ENCODE measurements at regions not wholly inside any gene's neighbourhood (a gene's known extent, or its start where the extent isn't known, plus 50 kb on each side); places are given as distances from the start of the nearest gene placed in this dataset.
"Not testable (repeated sequence)": the region's sequence is repeated elsewhere in the genome, so short reads cannot be mapped to it uniquely, and the experiment has no call there.

- not testable (repeated sequence) for H3K9me3 ChIP-seq (ENCODE audit: control insufficient read depth, insufficient read depth, low read length); H3K4me1 Mint-ChIP-seq; H3K27me3 ChIP-seq (ENCODE audit: control insufficient read depth, insufficient read depth, low read length); H3K36me3 ChIP-seq (ENCODE audit: control insufficient read depth, insufficient read depth, low read length); ATAC-seq; H3K4me3 ChIP-seq (ENCODE audit: low read length); H3K4me1 ChIP-seq (ENCODE audit: control insufficient read depth, insufficient read depth, low read length); H3K27me3 Mint-ChIP-seq (ENCODE audit: low read depth in 2 of 2); H3K36me3 Mint-ChIP-seq; H3K27ac Mint-ChIP-seq; H3K9me3 Mint-ChIP-seq; H3K27ac ChIP-seq (ENCODE audit: low read length); H3K4me3 Mint-ChIP-seq
- peak; percentile 17 for TF ChIP-seq CTCF (IDR thresholded peaks at IDR 0.05)
- intact Hi-C loops (cut with micrococcal nuclease): loop anchor here (5.0 kb wide), 1 partner anchor 583 kb away; no protein-coding TSS in a partner anchor
- no CpG with 5 or more reads among the region's 3 CpGs for WGBS (ENCODE audit: insufficient coverage)
- peak in 1 of 2 donors; percentile 12 for DNase-seq
Measured at GRCh38 chr18:14395533-14395932, 147.9 kb downstream of the POTEC start.

- H3K9me3 ChIP-seq (ENCODE audit: control insufficient read depth, insufficient read depth, low read length); H3K4me3 ChIP-seq (ENCODE audit: low read length); H3K4me1 ChIP-seq (ENCODE audit: control insufficient read depth, insufficient read depth, low read length); H3K36me3 Mint-ChIP-seq; H3K27me3 Mint-ChIP-seq (ENCODE audit: low read depth in 2 of 2); H3K9me3 Mint-ChIP-seq; H3K4me1 Mint-ChIP-seq; H3K27ac Mint-ChIP-seq; ATAC-seq; H3K27me3 ChIP-seq (ENCODE audit: control insufficient read depth, insufficient read depth, low read length); intact Hi-C loops (cut with micrococcal nuclease); H3K36me3 ChIP-seq (ENCODE audit: control insufficient read depth, insufficient read depth, low read length); H3K27ac ChIP-seq (ENCODE audit: low read length); DNase-seq; H3K4me3 Mint-ChIP-seq: not testable (repeated sequence)
- 98% methylated on average over 45 of the region's 50 CpGs for WGBS (ENCODE audit: insufficient coverage)
Measured at GRCh38 chr18:14393563-14394103, 149.8 kb downstream of the POTEC start.

GRCh38 chr18:14392604-14393003, 150.8 kb downstream of the POTEC start:
- H3K27ac ChIP-seq (ENCODE audit: low read length); H3K9me3 Mint-ChIP-seq; H3K36me3 Mint-ChIP-seq; H3K27ac Mint-ChIP-seq; H3K4me3 ChIP-seq (ENCODE audit: low read length); H3K27me3 Mint-ChIP-seq (ENCODE audit: low read depth in 2 of 2); H3K9me3 ChIP-seq (ENCODE audit: control insufficient read depth, insufficient read depth, low read length); intact Hi-C loops (cut with micrococcal nuclease); H3K27me3 ChIP-seq (ENCODE audit: control insufficient read depth, insufficient read depth, low read length); H3K4me3 Mint-ChIP-seq; H3K36me3 ChIP-seq (ENCODE audit: control insufficient read depth, insufficient read depth, low read length); H3K4me1 ChIP-seq (ENCODE audit: control insufficient read depth, insufficient read depth, low read length); DNase-seq; ATAC-seq; H3K4me1 Mint-ChIP-seq: not testable (repeated sequence)
- 96% methylated on average over 24 of the region's 24 CpGs for WGBS (ENCODE audit: insufficient coverage)

GRCh38 chr18:14384961-14385360, 158.4 kb downstream of the POTEC start:
- H3K36me3 Mint-ChIP-seq; H3K4me1 ChIP-seq (ENCODE audit: control insufficient read depth, insufficient read depth, low read length); intact Hi-C loops (cut with micrococcal nuclease); H3K9me3 ChIP-seq (ENCODE audit: control insufficient read depth, insufficient read depth, low read length); H3K4me3 ChIP-seq (ENCODE audit: low read length); H3K4me3 Mint-ChIP-seq; H3K27me3 ChIP-seq (ENCODE audit: control insufficient read depth, insufficient read depth, low read length); H3K27ac Mint-ChIP-seq; ATAC-seq; H3K9me3 Mint-ChIP-seq; DNase-seq; H3K4me1 Mint-ChIP-seq; H3K36me3 ChIP-seq (ENCODE audit: control insufficient read depth, insufficient read depth, low read length); H3K27me3 Mint-ChIP-seq (ENCODE audit: low read depth in 2 of 2); H3K27ac ChIP-seq (ENCODE audit: low read length): not testable (repeated sequence)
- 93% methylated on average over 1 of the region's 1 CpG for WGBS (ENCODE audit: insufficient coverage)

GRCh38 chr18:14382666-14383065, 160.7 kb downstream of the POTEC start:
- H3K27me3 Mint-ChIP-seq (ENCODE audit: low read depth in 2 of 2); intact Hi-C loops (cut with micrococcal nuclease); H3K4me1 ChIP-seq (ENCODE audit: control insufficient read depth, insufficient read depth, low read length); H3K27me3 ChIP-seq (ENCODE audit: control insufficient read depth, insufficient read depth, low read length); DNase-seq; H3K27ac ChIP-seq (ENCODE audit: low read length); H3K4me3 ChIP-seq (ENCODE audit: low read length); H3K4me1 Mint-ChIP-seq; ATAC-seq; H3K4me3 Mint-ChIP-seq; H3K9me3 ChIP-seq (ENCODE audit: control insufficient read depth, insufficient read depth, low read length); H3K9me3 Mint-ChIP-seq; H3K36me3 ChIP-seq (ENCODE audit: control insufficient read depth, insufficient read depth, low read length); H3K27ac Mint-ChIP-seq; H3K36me3 Mint-ChIP-seq: not testable (repeated sequence)
- 78% methylated on average over 14 of the region's 25 CpGs for WGBS (ENCODE audit: insufficient coverage)

- H3K4me3 Mint-ChIP-seq; H3K36me3 ChIP-seq (ENCODE audit: control insufficient read depth, insufficient read depth, low read length); H3K27ac Mint-ChIP-seq; ATAC-seq; H3K4me1 Mint-ChIP-seq; DNase-seq; H3K9me3 Mint-ChIP-seq; H3K9me3 ChIP-seq (ENCODE audit: control insufficient read depth, insufficient read depth, low read length); H3K27me3 ChIP-seq (ENCODE audit: control insufficient read depth, insufficient read depth, low read length); H3K4me1 ChIP-seq (ENCODE audit: control insufficient read depth, insufficient read depth, low read length); H3K27me3 Mint-ChIP-seq (ENCODE audit: low read depth in 2 of 2); H3K27ac ChIP-seq (ENCODE audit: low read length); intact Hi-C loops (cut with micrococcal nuclease); H3K36me3 Mint-ChIP-seq; H3K4me3 ChIP-seq (ENCODE audit: low read length): not testable (repeated sequence)
- WGBS (ENCODE audit: insufficient coverage): 100% methylated on average over 2 of the region's 2 CpGs
Measured at GRCh38 chr18:14379489-14379888, 163.9 kb downstream of the POTEC start.

- H3K4me3 Mint-ChIP-seq; H3K27ac ChIP-seq (ENCODE audit: low read length); H3K4me1 ChIP-seq (ENCODE audit: control insufficient read depth, insufficient read depth, low read length); H3K27me3 Mint-ChIP-seq (ENCODE audit: low read depth in 2 of 2); intact Hi-C loops (cut with micrococcal nuclease); DNase-seq; H3K27me3 ChIP-seq (ENCODE audit: control insufficient read depth, insufficient read depth, low read length); H3K36me3 Mint-ChIP-seq; H3K4me3 ChIP-seq (ENCODE audit: low read length); H3K9me3 ChIP-seq (ENCODE audit: control insufficient read depth, insufficient read depth, low read length); ATAC-seq; H3K36me3 ChIP-seq (ENCODE audit: control insufficient read depth, insufficient read depth, low read length); H3K27ac Mint-ChIP-seq; H3K9me3 Mint-ChIP-seq; H3K4me1 Mint-ChIP-seq: not testable (repeated sequence)
- 85% methylated on average over 18 of the region's 24 CpGs for WGBS (ENCODE audit: insufficient coverage)
Measured at GRCh38 chr18:14378376-14378775, 165.0 kb downstream of the POTEC start.

Measured in natural killer cell (primary cell).